ENCODE measurements at regions not wholly inside any gene's neighbourhood (a gene's known extent, or its start where the extent isn't known, plus 50 kb on each side); places are given as distances from the start of the nearest gene placed in this dataset.

DNA sequence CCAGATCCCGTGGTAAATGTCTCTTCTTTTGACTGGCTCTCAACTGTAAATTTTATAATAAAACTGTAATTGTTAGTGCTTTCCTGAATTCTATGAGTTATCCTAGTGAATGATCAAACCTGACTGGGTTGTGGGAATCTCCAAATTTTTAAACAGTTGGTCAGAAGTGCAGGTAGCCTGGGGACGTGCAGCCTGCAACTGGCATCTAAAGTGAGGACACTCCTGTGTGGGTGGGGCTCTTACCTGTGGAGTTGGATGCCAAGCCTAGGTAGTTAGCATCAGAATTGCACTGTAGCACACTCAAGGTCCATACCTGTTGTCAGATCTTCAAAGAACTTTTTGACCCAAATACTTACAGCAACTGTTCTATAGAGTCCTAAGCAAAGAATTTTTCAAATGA is 207.1 kb upstream of the NBEA start:
- TF ChIP-seq, protein P1, sequence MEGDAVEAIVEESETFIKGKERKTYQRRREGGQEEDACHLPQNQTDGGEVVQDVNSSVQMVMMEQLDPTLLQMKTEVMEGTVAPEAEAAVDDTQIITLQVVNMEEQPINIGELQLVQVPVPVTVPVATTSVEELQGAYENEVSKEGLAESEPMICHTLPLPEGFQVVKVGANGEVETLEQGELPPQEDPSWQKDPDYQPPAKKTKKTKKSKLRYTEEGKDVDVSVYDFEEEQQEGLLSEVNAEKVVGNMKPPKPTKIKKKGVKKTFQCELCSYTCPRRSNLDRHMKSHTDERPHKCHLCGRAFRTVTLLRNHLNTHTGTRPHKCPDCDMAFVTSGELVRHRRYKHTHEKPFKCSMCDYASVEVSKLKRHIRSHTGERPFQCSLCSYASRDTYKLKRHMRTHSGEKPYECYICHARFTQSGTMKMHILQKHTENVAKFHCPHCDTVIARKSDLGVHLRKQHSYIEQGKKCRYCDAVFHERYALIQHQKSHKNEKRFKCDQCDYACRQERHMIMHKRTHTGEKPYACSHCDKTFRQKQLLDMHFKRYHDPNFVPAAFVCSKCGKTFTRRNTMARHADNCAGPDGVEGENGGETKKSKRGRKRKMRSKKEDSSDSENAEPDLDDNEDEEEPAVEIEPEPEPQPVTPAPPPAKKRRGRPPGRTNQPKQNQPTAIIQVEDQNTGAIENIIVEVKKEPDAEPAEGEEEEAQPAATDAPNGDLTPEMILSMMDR (IDR thresholded peaks at IDR 0.05; ENCODE audit: low read depth, low read length) = no peak
- TF ChIP-seq POLR2A (IDR thresholded peaks at IDR 0.05; ENCODE audit: extremely low read depth, insufficient read length) (no peak), MYC (IDR thresholded peaks at IDR 0.05; ENCODE audit: low read depth, low read length) (no peak)
- TF ChIP-seq, protein P2, sequence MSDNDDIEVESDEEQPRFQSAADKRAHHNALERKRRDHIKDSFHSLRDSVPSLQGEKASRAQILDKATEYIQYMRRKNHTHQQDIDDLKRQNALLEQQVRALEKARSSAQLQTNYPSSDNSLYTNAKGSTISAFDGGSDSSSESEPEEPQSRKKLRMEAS (IDR thresholded peaks at IDR 0.05; ENCODE audit: low read depth, low read length) = no peak
